ENCODE measurements at regions not wholly inside any gene's neighbourhood (a gene's known extent, or its start where the extent isn't known, plus 50 kb on each side); places are given as distances from the start of the nearest gene placed in this dataset.

DNA sequence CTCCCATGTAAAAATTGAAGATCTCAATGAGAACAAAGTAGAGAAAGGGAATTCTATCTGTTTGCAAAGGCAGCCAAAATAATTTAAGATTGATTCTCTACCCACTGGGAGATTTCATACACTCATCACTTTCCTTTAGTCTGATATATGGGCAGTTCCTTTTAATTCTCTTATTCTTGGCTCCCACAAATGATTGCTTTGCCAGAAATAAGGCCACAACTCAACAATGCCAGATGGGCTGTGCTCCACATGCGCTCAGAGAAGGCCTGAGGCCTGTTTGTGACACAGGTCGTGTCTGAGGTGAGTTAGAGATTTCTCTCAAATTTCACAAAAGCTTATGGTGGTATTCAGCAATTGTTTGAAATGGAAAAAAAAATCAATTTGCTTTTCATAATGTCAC is 501.9 kb upstream of the SEMA3D start:
- TF ChIP-seq, protein P1, sequence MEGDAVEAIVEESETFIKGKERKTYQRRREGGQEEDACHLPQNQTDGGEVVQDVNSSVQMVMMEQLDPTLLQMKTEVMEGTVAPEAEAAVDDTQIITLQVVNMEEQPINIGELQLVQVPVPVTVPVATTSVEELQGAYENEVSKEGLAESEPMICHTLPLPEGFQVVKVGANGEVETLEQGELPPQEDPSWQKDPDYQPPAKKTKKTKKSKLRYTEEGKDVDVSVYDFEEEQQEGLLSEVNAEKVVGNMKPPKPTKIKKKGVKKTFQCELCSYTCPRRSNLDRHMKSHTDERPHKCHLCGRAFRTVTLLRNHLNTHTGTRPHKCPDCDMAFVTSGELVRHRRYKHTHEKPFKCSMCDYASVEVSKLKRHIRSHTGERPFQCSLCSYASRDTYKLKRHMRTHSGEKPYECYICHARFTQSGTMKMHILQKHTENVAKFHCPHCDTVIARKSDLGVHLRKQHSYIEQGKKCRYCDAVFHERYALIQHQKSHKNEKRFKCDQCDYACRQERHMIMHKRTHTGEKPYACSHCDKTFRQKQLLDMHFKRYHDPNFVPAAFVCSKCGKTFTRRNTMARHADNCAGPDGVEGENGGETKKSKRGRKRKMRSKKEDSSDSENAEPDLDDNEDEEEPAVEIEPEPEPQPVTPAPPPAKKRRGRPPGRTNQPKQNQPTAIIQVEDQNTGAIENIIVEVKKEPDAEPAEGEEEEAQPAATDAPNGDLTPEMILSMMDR (IDR thresholded peaks at IDR 0.05): no peak
- TF ChIP-seq POLR2A (IDR thresholded peaks at IDR 0.05): no peak

All from esophagus squamous epithelium (tissue), 4 donors.